Testis (tissue), 2 donors: ENCODE measurements at regions not wholly inside any gene's neighbourhood (a gene's known extent, or its start where the extent isn't known, plus 50 kb on each side); places are given as distances from the start of the nearest gene placed in this dataset.

ENCODE experiments used
- DNase-seq: peaks from one replicate; pipeline ENCODE4 v3.0.0-alpha.2; 2019
- H3K27ac ChIP-seq, 2 donors: fragments of 200-600 bp; sonication (generic); one replicate each; pipeline ENCODE4 v1.5.1; 2019
- H3K27me3 ChIP-seq: fragments of 200-600 bp; sonication (generic); one replicate; pipeline ENCODE4 v1.5.1; 2019
- H3K36me3 ChIP-seq: fragments of 200-600 bp; sonication (generic); one replicate; pipeline ENCODE4 v1.5.1; 2017; ENCODE audit warnings: low read depth; ENCODE audit errors: missing control alignments
- H3K4me1 ChIP-seq: fragments of 200-600 bp; sonication (generic); one replicate; pipeline ENCODE4 v1.5.1; 2019
- H3K4me3 ChIP-seq, 2 donors: fragments of 200-600 bp; sonication (generic); one replicate each; pipeline ENCODE4 v1.5.1; 2017 to 2019
- H3K9me3 ChIP-seq: fragments of 200-600 bp; sonication (generic); one replicate; pipeline ENCODE4 v1.5.1; 2017
- POLR2A ChIP-seq: fragments of 450-650 bp; IDR thresholded peaks from one replicate; pipeline ENCODE4 v1.6.1; 2017; ENCODE audit warnings: antibody characterized with exemption, mild to moderate bottlenecking, moderate library complexity
- WGBS, 2 donors: methylation state at CpG; one replicate each; pipeline ENCODE4 v1.1.5; 2018; 5-methylcytosine and 5-hydroxymethylcytosine counted together
- intact Hi-C: fragments of 100-400 bp; cut with DNase I; formaldehyde crosslinking; loops from one replicate; pipeline ENCODE4 v1.15.1; 2023; ENCODE audit warnings: low total_unique reads
- TF ChIP-seq, protein P1 (sequence below), 3 experiments: fragments of 450-650 bp in 2 of 3; fragments of 200-600 bp in 1 of 3; sonication (generic) in 1 of 3; IDR thresholded peaks; one replicate each; pipeline ENCODE4 v1.5.1; 2016 to 2019; ENCODE audit warnings: antibody characterized with exemption in 3 of 3, mild to moderate bottlenecking in 2 of 3, moderate library complexity in 1 of 3

DNA sequence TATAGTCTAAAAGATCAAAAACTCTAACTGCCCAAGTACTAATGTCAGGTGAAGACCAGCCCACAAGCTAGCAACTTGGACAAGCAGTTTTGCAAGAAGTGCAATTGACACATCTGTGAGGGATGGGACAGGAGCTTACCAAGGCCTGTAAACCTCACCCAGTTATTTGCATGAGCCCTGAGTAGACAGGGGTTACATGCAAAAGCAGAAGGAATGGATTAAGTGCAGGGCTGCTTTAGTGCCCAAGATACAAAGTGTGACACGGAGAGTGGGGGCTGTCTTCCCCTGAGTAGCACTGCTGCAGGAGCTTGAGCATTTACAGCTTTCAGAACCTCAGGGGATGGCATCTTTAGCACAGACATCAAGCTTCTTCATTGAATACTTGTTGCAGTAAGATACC, 286.7 kb downstream of the ELAVL2 start:
- DNase-seq = no peak
- 67 to 83% methylated on average over 1 of the region's 1 CpG for WGBS, 2 donors
- H3K27me3 ChIP-seq = no peaks in the 10 kb centered on the region
- H3K36me3 ChIP-seq = no peaks in the 10 kb centered on the region
- no peak overlapping the region for H3K27ac ChIP-seq
- TF ChIP-seq, protein P1, sequence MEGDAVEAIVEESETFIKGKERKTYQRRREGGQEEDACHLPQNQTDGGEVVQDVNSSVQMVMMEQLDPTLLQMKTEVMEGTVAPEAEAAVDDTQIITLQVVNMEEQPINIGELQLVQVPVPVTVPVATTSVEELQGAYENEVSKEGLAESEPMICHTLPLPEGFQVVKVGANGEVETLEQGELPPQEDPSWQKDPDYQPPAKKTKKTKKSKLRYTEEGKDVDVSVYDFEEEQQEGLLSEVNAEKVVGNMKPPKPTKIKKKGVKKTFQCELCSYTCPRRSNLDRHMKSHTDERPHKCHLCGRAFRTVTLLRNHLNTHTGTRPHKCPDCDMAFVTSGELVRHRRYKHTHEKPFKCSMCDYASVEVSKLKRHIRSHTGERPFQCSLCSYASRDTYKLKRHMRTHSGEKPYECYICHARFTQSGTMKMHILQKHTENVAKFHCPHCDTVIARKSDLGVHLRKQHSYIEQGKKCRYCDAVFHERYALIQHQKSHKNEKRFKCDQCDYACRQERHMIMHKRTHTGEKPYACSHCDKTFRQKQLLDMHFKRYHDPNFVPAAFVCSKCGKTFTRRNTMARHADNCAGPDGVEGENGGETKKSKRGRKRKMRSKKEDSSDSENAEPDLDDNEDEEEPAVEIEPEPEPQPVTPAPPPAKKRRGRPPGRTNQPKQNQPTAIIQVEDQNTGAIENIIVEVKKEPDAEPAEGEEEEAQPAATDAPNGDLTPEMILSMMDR (IDR thresholded peaks at IDR 0.05) = no peak
- TF ChIP-seq POLR2A = no peak
- H3K4me1 ChIP-seq = no peaks in the 10 kb centered on the region
- H3K9me3 ChIP-seq = no peaks in the 10 kb centered on the region
- intact Hi-C loops = no loop called here
- H3K4me3 ChIP-seq = no peak overlapping the region

DNA sequence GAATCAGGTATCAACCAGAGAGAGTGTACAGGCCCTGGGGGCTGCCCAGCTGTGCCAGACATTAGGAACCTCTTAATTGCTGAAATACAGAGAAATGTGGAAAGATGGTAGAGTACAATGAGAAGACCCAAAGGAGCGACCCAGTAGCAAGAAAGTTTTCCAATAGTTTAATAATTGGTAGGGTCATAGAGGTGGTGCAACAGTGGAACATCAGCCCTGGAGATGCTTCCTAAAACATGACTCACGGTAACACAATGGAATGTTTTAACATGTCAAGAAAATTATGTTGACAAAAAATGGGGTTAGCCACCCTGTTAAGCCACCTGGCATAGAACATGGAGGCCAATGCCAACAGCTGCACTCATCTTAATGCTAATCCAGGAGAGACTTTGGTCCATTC, 284.1 kb downstream of the ELAVL2 start:
- Histone ChIP-seq H3K36me3 (no peaks in the 10 kb centered on the region), H3K27ac (no peak overlapping the region), H3K4me3 (no peak overlapping the region), H3K4me1 (no peaks in the 10 kb centered on the region), H3K9me3 (no peaks in the 10 kb centered on the region), H3K27me3 (no peaks in the 10 kb centered on the region)
- WGBS, 2 donors = 83 to 90% methylated on average over 2 of the region's 2 CpGs
- no peak for DNase-seq
- intact Hi-C loops = loop anchor here (2.0 kb wide), 1 partner anchor 17 kb away; no protein-coding TSS in a partner anchor
- TF ChIP-seq, protein P1 (IDR thresholded peaks at IDR 0.05) = no peak
- no peak for TF ChIP-seq POLR2A

DNA sequence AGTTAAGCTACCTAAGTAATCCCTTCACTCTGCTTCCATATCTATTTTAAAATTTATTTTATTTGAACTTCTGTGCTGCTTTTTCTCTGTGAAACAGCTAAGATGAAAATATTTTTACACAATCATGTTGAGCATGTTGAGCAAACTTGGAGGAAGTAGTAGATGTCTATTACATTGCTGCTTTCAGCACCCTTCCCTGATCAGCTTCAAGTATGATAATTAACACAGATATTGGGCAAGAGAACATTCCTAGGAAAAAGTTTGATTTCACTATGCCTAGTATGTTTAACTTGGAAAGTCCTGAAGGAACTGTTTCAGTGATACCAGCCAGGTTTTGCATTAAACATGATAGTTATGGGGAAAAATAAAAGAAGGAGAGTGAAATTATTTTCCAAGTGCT, 283.6 kb downstream of the ELAVL2 start:
- intact Hi-C loops = no loop called here
- TF ChIP-seq POLR2A = no peak
- TF ChIP-seq, protein P1 (IDR thresholded peaks at IDR 0.05) = no peak
- Histone ChIP-seq H3K4me3 (no peak overlapping the region), H3K9me3 (no peaks in the 10 kb centered on the region), H3K27me3 (no peaks in the 10 kb centered on the region), H3K36me3 (no peaks in the 10 kb centered on the region), H3K4me1 (no peaks in the 10 kb centered on the region), H3K27ac (no peak overlapping the region)
- DNase-seq = no peak

DNA sequence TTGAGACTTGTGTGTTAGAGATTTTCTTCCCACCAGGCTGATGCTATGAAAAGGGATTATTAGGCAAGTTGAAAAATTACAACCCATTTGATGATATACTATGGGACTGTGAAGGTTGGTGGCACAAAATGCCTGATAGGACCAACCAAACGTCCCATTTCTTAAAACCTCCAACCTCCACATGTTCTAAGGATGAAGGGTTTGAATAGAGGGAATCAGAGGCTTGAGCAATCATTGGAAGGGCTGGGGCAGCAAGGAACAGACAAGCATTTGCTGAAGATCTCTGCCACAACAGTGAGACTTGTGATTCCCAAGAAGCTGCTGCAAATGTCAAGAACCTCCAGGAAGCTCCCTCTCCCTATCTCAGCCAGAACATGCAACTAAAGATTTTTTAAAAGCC, 283.1 kb downstream of the ELAVL2 start:
- no peaks in the 10 kb centered on the region for H3K9me3 ChIP-seq
- H3K36me3 ChIP-seq = no peaks in the 10 kb centered on the region
- intact Hi-C loops = no loop called here
- TF ChIP-seq, protein P1 (IDR thresholded peaks at IDR 0.05) = no peak
- TF ChIP-seq POLR2A = no peak
- no peak overlapping the region for H3K27ac ChIP-seq
- no peaks in the 10 kb centered on the region for H3K27me3 ChIP-seq
- WGBS, 2 donors = 60 to 61% methylated on average over 1 of the region's 1 CpG
- H3K4me1 ChIP-seq = no peaks in the 10 kb centered on the region
- DNase-seq = no peak
- H3K4me3 ChIP-seq = no peak overlapping the region

DNA sequence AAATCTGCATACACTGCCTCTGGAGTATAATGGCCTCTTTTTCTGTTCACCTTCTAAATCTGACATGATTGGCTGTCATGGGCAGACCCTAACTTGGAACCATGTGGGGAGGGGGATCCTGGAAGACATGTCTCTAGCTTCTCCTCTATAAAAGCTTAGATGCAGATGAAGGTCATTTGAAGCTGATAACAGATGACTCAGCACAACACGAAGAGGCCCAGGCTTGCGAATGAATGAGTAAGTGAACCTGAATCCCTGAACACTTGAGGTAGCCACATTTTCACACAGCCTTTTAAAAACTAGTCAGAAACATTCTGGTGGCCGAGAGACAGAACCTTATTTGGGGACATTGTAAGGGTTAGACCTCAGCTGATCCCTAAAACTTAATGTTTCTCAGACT, 282.6 kb downstream of the ELAVL2 start:
- no peak overlapping the region for H3K4me3 ChIP-seq
- no peaks in the 10 kb centered on the region for H3K9me3 ChIP-seq
- TF ChIP-seq, protein P1 (IDR thresholded peaks at IDR 0.05) = no peak
- no peak for TF ChIP-seq POLR2A
- WGBS, 2 donors = 40 to 67% methylated on average over 3 of the region's 3 CpGs
- DNase-seq = no peak
- H3K36me3 ChIP-seq = no peaks in the 10 kb centered on the region
- H3K4me1 ChIP-seq = no peaks in the 10 kb centered on the region
- intact Hi-C loops = no loop called here
- H3K27ac ChIP-seq = no peak overlapping the region
- H3K27me3 ChIP-seq = no peaks in the 10 kb centered on the region
